HEK293T (cell line): ENCODE measurements at regions not wholly inside any gene's neighbourhood (a gene's known extent, or its start where the extent isn't known, plus 50 kb on each side); places are given as distances from the start of the nearest gene placed in this dataset.

ENCODE experiments used
- CTBP1 ChIP-seq: fragments of 450-650 bp; IDR thresholded peaks from 2 replicates; pipeline ENCODE4 v1.6.1; 2016; ENCODE audit warnings: borderline replicate concordance
- ELF4 ChIP-seq: fragments of 450-650 bp; IDR thresholded peaks from 2 replicates; pipeline ENCODE4 v1.6.1; 2017; ENCODE audit warnings: antibody characterized with exemption
- FOXA1 ChIP-seq: fragments of 450-650 bp; IDR thresholded peaks from 2 replicates; pipeline ENCODE4 v1.6.1; 2016; ENCODE audit warnings: mild to moderate bottlenecking
- FOXM1 ChIP-seq: fragments of 450-650 bp; IDR thresholded peaks from 2 replicates; pipeline ENCODE4 v1.6.1; 2017; ENCODE audit warnings: mild to moderate bottlenecking, borderline replicate concordance
- HDGF ChIP-seq: fragments of 450-650 bp; IDR thresholded peaks from 2 replicates; pipeline ENCODE4 v1.6.1; 2017; ENCODE audit warnings: antibody characterized with exemption, borderline replicate concordance
- L3MBTL2 ChIP-seq: fragments of 450-650 bp; conservative IDR thresholded peaks from 2 replicates; pipeline ENCODE4 v1.6.1; 2016; ENCODE audit warnings: mild to moderate bottlenecking
- NFRKB ChIP-seq: fragments of 450-650 bp; IDR thresholded peaks from 2 replicates; pipeline ENCODE4 v1.6.1; 2016; ENCODE audit warnings: mild to moderate bottlenecking, moderate library complexity
- SP1 ChIP-seq: fragments of 450-650 bp; IDR thresholded peaks from 2 replicates; pipeline ENCODE4 v1.6.1; 2017
- SUZ12 ChIP-seq: fragments of 450-650 bp; IDR thresholded peaks from 2 replicates; pipeline ENCODE4 v1.6.1; 2016; ENCODE audit warnings: mild to moderate bottlenecking
- TARDBP ChIP-seq: fragments of 450-650 bp; IDR thresholded peaks from 2 replicates; pipeline ENCODE4 v1.6.1; 2016
- TF ChIP-seq, protein P1 (sequence below): fragments of 450-650 bp; IDR thresholded peaks from 2 replicates; pipeline ENCODE4 v1.6.1; 2016

- no peak for TF ChIP-seq FOXA1
- no peak for TF ChIP-seq L3MBTL2
- TF ChIP-seq, protein P1, sequence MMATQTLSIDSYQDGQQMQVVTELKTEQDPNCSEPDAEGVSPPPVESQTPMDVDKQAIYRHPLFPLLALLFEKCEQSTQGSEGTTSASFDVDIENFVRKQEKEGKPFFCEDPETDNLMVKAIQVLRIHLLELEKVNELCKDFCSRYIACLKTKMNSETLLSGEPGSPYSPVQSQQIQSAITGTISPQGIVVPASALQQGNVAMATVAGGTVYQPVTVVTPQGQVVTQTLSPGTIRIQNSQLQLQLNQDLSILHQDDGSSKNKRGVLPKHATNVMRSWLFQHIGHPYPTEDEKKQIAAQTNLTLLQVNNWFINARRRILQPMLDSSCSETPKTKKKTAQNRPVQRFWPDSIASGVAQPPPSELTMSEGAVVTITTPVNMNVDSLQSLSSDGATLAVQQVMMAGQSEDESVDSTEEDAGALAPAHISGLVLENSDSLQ = no peak
- TF ChIP-seq FOXM1 = no peak
- TF ChIP-seq SP1 = no peak
- TF ChIP-seq ELF4 = no peak
- TF ChIP-seq TARDBP = no peak
- no peak for TF ChIP-seq HDGF
- no peak for TF ChIP-seq NFRKB
- TF ChIP-seq SUZ12 = no peak
- no peak for TF ChIP-seq CTBP1
These were observed 134.2 kb downstream of the FBXO4 start for GRCh38 chr5:42059291-42059690.
